ENCODE measurements at regions not wholly inside any gene's neighbourhood (a gene's known extent, or its start where the extent isn't known, plus 50 kb on each side); places are given as distances from the start of the nearest gene placed in this dataset.

GRCh38 chr7:16061630-16062029 is 359.7 kb downstream of the CRPPA start:
- Histone ChIP-seq H3K36me3 (ENCODE audit: control insufficient read depth, insufficient read depth, low read length) (no peaks in the 10 kb centered on the region), H3K4me1 (ENCODE audit: control insufficient read depth, insufficient read depth, low read length, poor library complexity, severe bottlenecking) (no peaks in the 10 kb centered on the region), H3K27ac (ENCODE audit: insufficient read depth, low read length, poor library complexity, severe bottlenecking) (no peak overlapping the region), H3K4me3 (ENCODE audit: low read depth, low read length) (no peak overlapping the region), H3K27me3 (ENCODE audit: control insufficient read depth, insufficient read depth, low read length) (no peaks in the 10 kb centered on the region), H3K9me3 (ENCODE audit: control insufficient read depth in 2 of 2, low read length in 2 of 2) (no peaks in the 10 kb centered on the region)
- H3K36me3 Mint-ChIP-seq = no peaks in the 10 kb centered on the region
- H3K27me3 Mint-ChIP-seq = no peaks in the 10 kb centered on the region
- ATAC-seq (ENCODE audit: low read depth in 2 of 2) = no peak
- H3K4me1 Mint-ChIP-seq = no peaks in the 10 kb centered on the region
- no peak for DNase-seq
- peaks cover 0 to 4% (median 0%) of the 10 kb centered on the region in 7 donors for H3K9me3 Mint-ChIP-seq
- no peak overlapping the region for H3K4me3 Mint-ChIP-seq
- H3K27ac Mint-ChIP-seq = no peak overlapping the region

GRCh38 chr7:16061011-16061410 is 360.3 kb downstream of the CRPPA start:
- no peaks in the 10 kb centered on the region for H3K4me1 Mint-ChIP-seq
- peaks cover 0 to 4% (median 0%) of the 10 kb centered on the region in 7 donors for H3K9me3 Mint-ChIP-seq
- H3K4me1 ChIP-seq (ENCODE audit: control insufficient read depth, insufficient read depth, low read length, poor library complexity, severe bottlenecking) = no peaks in the 10 kb centered on the region
- no peaks in the 10 kb centered on the region for H3K36me3 ChIP-seq (ENCODE audit: control insufficient read depth, insufficient read depth, low read length)
- H3K27ac ChIP-seq (ENCODE audit: insufficient read depth, low read length, poor library complexity, severe bottlenecking) = no peak overlapping the region
- no peaks in the 10 kb centered on the region for H3K36me3 Mint-ChIP-seq
- no peak overlapping the region for H3K4me3 Mint-ChIP-seq
- ATAC-seq (ENCODE audit: low read depth in 2 of 2) (no peak), DNase-seq (no peak)
- H3K27me3 Mint-ChIP-seq = no peaks in the 10 kb centered on the region
- H3K9me3 ChIP-seq (ENCODE audit: control insufficient read depth in 2 of 2, low read length in 2 of 2) = no peaks in the 10 kb centered on the region
- H3K4me3 ChIP-seq (ENCODE audit: low read depth, low read length) = no peak overlapping the region
- no peaks in the 10 kb centered on the region for H3K27me3 ChIP-seq (ENCODE audit: control insufficient read depth, insufficient read depth, low read length)
- no peak overlapping the region for H3K27ac Mint-ChIP-seq

- H3K9me3 Mint-ChIP-seq = peaks cover 0 to 4% (median 0%) of the 10 kb centered on the region in 7 donors
- Histone ChIP-seq H3K9me3 (ENCODE audit: control insufficient read depth in 2 of 2, low read length in 2 of 2) (no peaks in the 10 kb centered on the region), H3K27ac (ENCODE audit: insufficient read depth, low read length, poor library complexity, severe bottlenecking) (no peak overlapping the region), H3K36me3 (ENCODE audit: control insufficient read depth, insufficient read depth, low read length) (no peaks in the 10 kb centered on the region), H3K4me3 (ENCODE audit: low read depth, low read length) (no peak overlapping the region), H3K27me3 (ENCODE audit: control insufficient read depth, insufficient read depth, low read length) (no peaks in the 10 kb centered on the region), H3K4me1 (ENCODE audit: control insufficient read depth, insufficient read depth, low read length, poor library complexity, severe bottlenecking) (no peaks in the 10 kb centered on the region)
- H3K27ac Mint-ChIP-seq = no peak overlapping the region
- H3K4me1 Mint-ChIP-seq = no peaks in the 10 kb centered on the region
- no peak overlapping the region for H3K4me3 Mint-ChIP-seq
- ATAC-seq (ENCODE audit: low read depth in 2 of 2) = no peak
- H3K36me3 Mint-ChIP-seq = no peaks in the 10 kb centered on the region
- no peak for DNase-seq
- no peaks in the 10 kb centered on the region for H3K27me3 Mint-ChIP-seq
These were observed 360.8 kb downstream of the CRPPA start for GRCh38 chr7:16060502-16060901.

GRCh38 chr7:16055263-16055976 is 365.9 kb downstream of the CRPPA start:
- H3K27ac ChIP-seq (ENCODE audit: insufficient read depth, low read length, poor library complexity, severe bottlenecking) = no peak overlapping the region

GRCh38 chr7:16051561-16052255 is 365.2 kb upstream of the MEOX2 start:
- Mint-ChIP-seq H3K4me1 (no peaks in the 10 kb centered on the region), H3K4me3 (no peak overlapping the region), H3K36me3 (no peaks in the 10 kb centered on the region), H3K27ac (no peak overlapping the region), H3K27me3 (no peaks in the 10 kb centered on the region), H3K9me3 (peaks cover 0 to 9% (median 1%) of the 10 kb centered on the region in 7 donors)
- Histone ChIP-seq H3K4me3 (ENCODE audit: low read depth, low read length) (no peak overlapping the region), H3K36me3 (ENCODE audit: control insufficient read depth, insufficient read depth, low read length) (no peaks in the 10 kb centered on the region), H3K9me3 (ENCODE audit: control insufficient read depth in 2 of 2, low read length in 2 of 2) (no peaks in the 10 kb centered on the region), H3K4me1 (ENCODE audit: control insufficient read depth, insufficient read depth, low read length, poor library complexity, severe bottlenecking) (no peaks in the 10 kb centered on the region), H3K27ac (ENCODE audit: insufficient read depth, low read length, poor library complexity, severe bottlenecking) (no peak overlapping the region), H3K27me3 (ENCODE audit: control insufficient read depth, insufficient read depth, low read length) (no peaks in the 10 kb centered on the region)
- ATAC-seq (ENCODE audit: low read depth in 2 of 2) = no peak
- DNase-seq = no peak

More at GRCh38 chr7:16055263-16055976, 365.9 kb downstream of the CRPPA start:
- Histone ChIP-seq H3K36me3 (ENCODE audit: control insufficient read depth, insufficient read depth, low read length) (no peaks in the 10 kb centered on the region), H3K27me3 (ENCODE audit: control insufficient read depth, insufficient read depth, low read length) (no peaks in the 10 kb centered on the region), H3K4me3 (ENCODE audit: low read depth, low read length) (no peak overlapping the region), H3K4me1 (ENCODE audit: control insufficient read depth, insufficient read depth, low read length, poor library complexity, severe bottlenecking) (no peaks in the 10 kb centered on the region), H3K9me3 (ENCODE audit: control insufficient read depth in 2 of 2, low read length in 2 of 2) (no peaks in the 10 kb centered on the region)
- ATAC-seq (ENCODE audit: low read depth in 2 of 2) = no peak
- Mint-ChIP-seq H3K36me3 (no peaks in the 10 kb centered on the region), H3K4me1 (no peaks in the 10 kb centered on the region), H3K27ac (no peak overlapping the region), H3K4me3 (no peak overlapping the region), H3K27me3 (no peaks in the 10 kb centered on the region), H3K9me3 (peaks cover 0 to 5% (median 0%) of the 10 kb centered on the region in 7 donors)
- no peak for DNase-seq

- Mint-ChIP-seq H3K4me1 (no peaks in the 10 kb centered on the region), H3K27me3 (no peaks in the 10 kb centered on the region), H3K27ac (no peak overlapping the region), H3K4me3 (no peak overlapping the region), H3K36me3 (no peaks in the 10 kb centered on the region), H3K9me3 (peaks cover 0 to 4% (median 2%) of the 10 kb centered on the region in 7 donors)
- Histone ChIP-seq H3K27me3 (ENCODE audit: control insufficient read depth, insufficient read depth, low read length) (no peaks in the 10 kb centered on the region), H3K4me3 (ENCODE audit: low read depth, low read length) (no peak overlapping the region), H3K9me3 (ENCODE audit: control insufficient read depth in 2 of 2, low read length in 2 of 2) (peaks cover 0 to 1% of the 10 kb centered on the region in 2 experiments), H3K36me3 (ENCODE audit: control insufficient read depth, insufficient read depth, low read length) (no peaks in the 10 kb centered on the region), H3K27ac (ENCODE audit: insufficient read depth, low read length, poor library complexity, severe bottlenecking) (no peak overlapping the region), H3K4me1 (ENCODE audit: control insufficient read depth, insufficient read depth, low read length, poor library complexity, severe bottlenecking) (no peaks in the 10 kb centered on the region)
- no peak for ATAC-seq (ENCODE audit: low read depth in 2 of 2)
- no peak for DNase-seq
These were observed 359.6 kb upstream of the MEOX2 start for GRCh38 chr7:16046041-16046440.

GRCh38 chr7:16045296-16045695 is 358.8 kb upstream of the MEOX2 start:
- H3K4me1 ChIP-seq (ENCODE audit: control insufficient read depth, insufficient read depth, low read length, poor library complexity, severe bottlenecking) = no peaks in the 10 kb centered on the region
- peaks cover 0 to 4% (median 3%) of the 10 kb centered on the region in 7 donors for H3K9me3 Mint-ChIP-seq
- H3K36me3 Mint-ChIP-seq = no peaks in the 10 kb centered on the region
- H3K27ac Mint-ChIP-seq = no peak overlapping the region
- no peak for DNase-seq
- H3K27me3 Mint-ChIP-seq = no peaks in the 10 kb centered on the region
- H3K27ac ChIP-seq (ENCODE audit: insufficient read depth, low read length, poor library complexity, severe bottlenecking) = no peak overlapping the region
- H3K27me3 ChIP-seq (ENCODE audit: control insufficient read depth, insufficient read depth, low read length) = no peaks in the 10 kb centered on the region
- ATAC-seq (ENCODE audit: low read depth in 2 of 2) = no peak
- no peaks in the 10 kb centered on the region for H3K4me1 Mint-ChIP-seq
- peaks cover 0 to 1% of the 10 kb centered on the region in 2 experiments for H3K9me3 ChIP-seq (ENCODE audit: control insufficient read depth in 2 of 2, low read length in 2 of 2)
- no peaks in the 10 kb centered on the region for H3K36me3 ChIP-seq (ENCODE audit: control insufficient read depth, insufficient read depth, low read length)
- no peak overlapping the region for H3K4me3 ChIP-seq (ENCODE audit: low read depth, low read length)
- no peak overlapping the region for H3K4me3 Mint-ChIP-seq

- no peaks in the 10 kb centered on the region for H3K36me3 Mint-ChIP-seq
- H3K4me3 Mint-ChIP-seq = no peak overlapping the region
- no peak overlapping the region for H3K27ac Mint-ChIP-seq
- H3K4me3 ChIP-seq (ENCODE audit: low read depth, low read length) = no peak overlapping the region
- no peaks in the 10 kb centered on the region for H3K4me1 ChIP-seq (ENCODE audit: control insufficient read depth, insufficient read depth, low read length, poor library complexity, severe bottlenecking)
- H3K27me3 ChIP-seq (ENCODE audit: control insufficient read depth, insufficient read depth, low read length) = no peaks in the 10 kb centered on the region
- H3K9me3 ChIP-seq (ENCODE audit: control insufficient read depth in 2 of 2, low read length in 2 of 2) = peaks cover 0 to 1% of the 10 kb centered on the region in 2 experiments
- H3K4me1 Mint-ChIP-seq = no peaks in the 10 kb centered on the region
- no peak for DNase-seq
- no peaks in the 10 kb centered on the region for H3K36me3 ChIP-seq (ENCODE audit: control insufficient read depth, insufficient read depth, low read length)
- H3K27me3 Mint-ChIP-seq = no peaks in the 10 kb centered on the region
- no peak overlapping the region for H3K27ac ChIP-seq (ENCODE audit: insufficient read depth, low read length, poor library complexity, severe bottlenecking)
- ATAC-seq (ENCODE audit: low read depth in 2 of 2) = no peak
- H3K9me3 Mint-ChIP-seq = peaks cover 0 to 6% (median 2%) of the 10 kb centered on the region in 7 donors
These were observed 358.2 kb upstream of the MEOX2 start for GRCh38 chr7:16044645-16045044.
